OCI-LY1 (cell line): ENCODE measurements at regions not wholly inside any gene's neighbourhood (a gene's known extent, or its start where the extent isn't known, plus 50 kb on each side); places are given as distances from the start of the nearest gene placed in this dataset.

Source experiments
- CTCF ChIP-seq: fragments of 200-600 bp; sonication (generic), shearing (Covaris generic); IDR thresholded peaks from 2 replicates; pipeline ENCODE4 v1.5.1; 2017; ENCODE audit warnings: mild to moderate bottlenecking, antibody characterized with exemption, low read length, moderate library complexity, mixed read lengths
- EZH2 ChIP-seq: fragments of 200-600 bp; sonication (generic), shearing (Covaris generic); IDR thresholded peaks from 2 replicates; pipeline ENCODE4 v1.8.0; 2017; ENCODE audit warnings: borderline replicate concordance, mixed run types, mild to moderate bottlenecking, antibody characterized with exemption, low read length, moderate library complexity, mixed read lengths

- TF ChIP-seq CTCF (no peak), EZH2 (no peak)
Observed at GRCh38 chr18:44258576-44258975, 422.1 kb upstream of the SETBP1 start.
